LNCaP clone FGC (cell line): ENCODE measurements at regions not wholly inside any gene's neighbourhood (a gene's known extent, or its start where the extent isn't known, plus 50 kb on each side); places are given as distances from the start of the nearest gene placed in this dataset.

Experiments used
- DNase-seq: peaks from one replicate; pipeline ENCODE4 v3.0.0-alpha.2; 2011; ENCODE audit warnings: low read depth
- H3K4me3 ChIP-seq: 2 replicates; pipeline ENCODE4 v1.5.1; 2011; ENCODE audit warnings: mild to moderate bottlenecking, low read depth, low read length, control low read depth
- TF ChIP-seq, protein P1 (sequence below): IDR thresholded peaks from 2 replicates; pipeline ENCODE4 v1.5.1; 2012; ENCODE audit warnings: mild to moderate bottlenecking; ENCODE audit not compliant: control insufficient read depth, insufficient read depth; ENCODE audit errors: extremely low read depth

DNA sequence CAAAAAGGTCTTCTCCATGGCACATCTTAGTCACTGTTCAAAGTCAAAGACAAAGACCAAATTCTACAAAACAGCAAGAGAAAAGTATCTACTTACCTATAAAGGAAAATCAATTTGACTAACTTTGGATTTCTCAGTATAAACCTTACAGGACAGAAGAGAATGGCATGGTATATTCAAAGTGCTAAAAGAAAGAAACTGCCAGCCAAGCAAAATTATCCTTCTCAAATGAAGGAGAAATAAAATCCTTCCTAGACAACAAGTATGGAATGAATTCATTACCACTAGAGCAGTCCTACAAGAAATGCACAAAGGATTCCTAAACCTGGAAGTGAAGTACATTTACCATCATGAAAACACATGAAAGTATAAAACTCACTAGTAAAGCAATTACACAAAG lies 235.5 kb downstream of the STK31 start:
- TF ChIP-seq, protein P1, sequence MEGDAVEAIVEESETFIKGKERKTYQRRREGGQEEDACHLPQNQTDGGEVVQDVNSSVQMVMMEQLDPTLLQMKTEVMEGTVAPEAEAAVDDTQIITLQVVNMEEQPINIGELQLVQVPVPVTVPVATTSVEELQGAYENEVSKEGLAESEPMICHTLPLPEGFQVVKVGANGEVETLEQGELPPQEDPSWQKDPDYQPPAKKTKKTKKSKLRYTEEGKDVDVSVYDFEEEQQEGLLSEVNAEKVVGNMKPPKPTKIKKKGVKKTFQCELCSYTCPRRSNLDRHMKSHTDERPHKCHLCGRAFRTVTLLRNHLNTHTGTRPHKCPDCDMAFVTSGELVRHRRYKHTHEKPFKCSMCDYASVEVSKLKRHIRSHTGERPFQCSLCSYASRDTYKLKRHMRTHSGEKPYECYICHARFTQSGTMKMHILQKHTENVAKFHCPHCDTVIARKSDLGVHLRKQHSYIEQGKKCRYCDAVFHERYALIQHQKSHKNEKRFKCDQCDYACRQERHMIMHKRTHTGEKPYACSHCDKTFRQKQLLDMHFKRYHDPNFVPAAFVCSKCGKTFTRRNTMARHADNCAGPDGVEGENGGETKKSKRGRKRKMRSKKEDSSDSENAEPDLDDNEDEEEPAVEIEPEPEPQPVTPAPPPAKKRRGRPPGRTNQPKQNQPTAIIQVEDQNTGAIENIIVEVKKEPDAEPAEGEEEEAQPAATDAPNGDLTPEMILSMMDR: no peak
- no peak for DNase-seq
- H3K4me3 ChIP-seq: no peak overlapping the region

DNA sequence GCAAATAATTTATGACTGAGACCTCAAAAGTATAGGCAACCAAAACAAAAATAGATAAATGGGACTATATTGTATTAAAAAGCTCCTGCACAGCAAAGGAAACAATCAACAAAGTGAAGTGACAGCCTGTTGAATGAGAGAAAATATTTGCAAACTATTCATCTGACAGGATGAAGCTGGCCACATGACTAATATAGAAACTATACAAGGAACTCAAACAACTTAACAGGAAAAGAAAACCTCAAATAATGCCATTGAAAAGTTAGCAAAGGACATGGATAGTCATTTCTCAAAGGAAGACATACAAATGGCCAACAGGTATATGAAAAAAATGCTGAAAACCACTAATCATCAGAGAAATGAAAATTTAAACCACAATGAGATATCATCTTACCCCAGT lies 245.1 kb downstream of the STK31 start:
- no peak overlapping the region for H3K4me3 ChIP-seq
- TF ChIP-seq, protein P1: no peak
- DNase-seq: no peak

DNA sequence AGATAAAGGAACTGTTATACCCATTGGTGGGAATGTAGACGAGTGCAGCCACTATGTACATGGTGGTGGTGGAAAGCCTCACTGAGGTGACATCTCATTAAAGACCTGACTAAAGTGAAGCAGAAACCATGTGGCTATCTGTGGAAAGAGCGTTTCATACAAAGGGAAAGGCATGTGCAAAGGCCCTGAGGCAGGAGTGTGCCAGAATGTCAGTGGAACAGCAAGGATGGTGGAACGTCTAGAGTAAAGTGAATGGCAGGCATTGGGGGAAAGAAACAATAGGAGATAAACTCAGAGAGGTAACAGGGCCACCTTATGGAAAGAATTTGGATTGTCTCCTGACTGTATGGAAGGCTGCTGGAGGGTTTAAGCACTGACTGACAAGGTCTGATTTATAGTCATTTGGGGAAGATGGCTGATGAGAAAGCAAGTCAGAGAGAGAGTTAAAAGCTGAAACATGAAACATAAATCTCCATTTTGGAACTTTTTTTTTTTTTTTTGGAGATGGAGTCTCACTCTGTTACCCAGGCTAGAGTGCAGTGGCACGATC lies 245.7 kb downstream of the STK31 start:
- TF ChIP-seq, protein P1: no peak
- no peak for DNase-seq

DNA sequence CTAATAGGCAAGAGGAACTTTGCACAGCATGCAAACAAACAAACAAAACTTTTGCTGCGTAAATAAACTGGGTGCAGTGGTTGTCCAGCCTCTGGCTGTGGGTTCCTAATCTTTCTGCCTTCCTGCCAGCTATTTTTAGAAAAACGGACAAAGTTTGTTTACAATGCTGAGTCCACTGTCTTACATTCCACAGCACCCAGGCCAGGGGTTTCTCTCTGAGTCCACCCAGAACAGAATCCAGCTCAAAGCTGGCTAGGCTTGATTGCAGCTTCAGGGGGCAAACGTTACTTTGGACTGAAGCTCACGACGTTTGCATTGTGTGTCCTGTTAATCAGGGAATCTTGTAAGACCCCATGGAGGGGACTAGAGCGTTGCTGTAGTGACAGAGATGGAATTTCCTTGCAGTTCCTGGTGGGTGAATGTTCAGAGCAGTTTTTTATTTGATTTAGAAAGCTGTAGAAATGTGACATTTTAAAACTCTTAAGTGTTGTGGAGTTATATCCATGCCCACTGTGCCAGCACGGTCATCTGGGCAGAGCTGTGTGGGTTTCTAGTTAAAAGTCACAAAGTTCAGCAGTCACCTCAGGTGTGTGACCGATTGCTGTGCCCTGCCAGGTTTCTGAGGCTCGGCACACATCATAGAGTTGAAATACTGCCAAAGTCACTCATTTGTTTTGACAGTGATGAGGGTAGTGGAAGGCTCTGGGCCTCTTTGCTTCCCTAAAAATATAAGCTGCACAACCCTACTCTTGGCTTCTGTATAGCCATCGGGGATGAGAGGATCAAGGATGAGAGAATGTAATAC lies 247.0 kb downstream of the STK31 start:
- TF ChIP-seq, protein P1: no peak
- H3K4me3 ChIP-seq: no peak overlapping the region
- no peak for DNase-seq

More for the DNA sequence above, 245.7 kb downstream of the STK31 start:
- H3K4me3 ChIP-seq: no peak overlapping the region

DNA sequence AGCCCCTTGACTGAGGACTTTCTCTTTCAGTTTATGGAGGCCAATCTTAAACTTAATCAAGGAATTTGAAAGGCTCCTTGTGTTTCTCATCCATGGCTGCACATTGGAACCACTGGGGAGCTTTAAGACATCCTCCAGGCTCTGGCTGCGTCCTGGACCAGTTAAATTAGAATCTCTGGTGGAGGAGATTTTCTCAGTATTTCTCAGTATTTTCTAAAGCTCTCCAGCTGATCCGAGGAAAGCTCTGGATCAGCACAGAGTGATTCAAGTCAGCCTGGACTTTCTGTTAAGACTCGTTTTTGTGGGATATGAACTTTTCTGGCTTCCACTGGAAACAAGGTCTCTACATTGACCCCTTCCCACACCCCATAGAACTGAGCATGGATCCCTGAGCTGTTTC lies 249.8 kb downstream of the STK31 start:
- TF ChIP-seq, protein P1: no peak
- no peak for DNase-seq
- no peak overlapping the region for H3K4me3 ChIP-seq

DNA sequence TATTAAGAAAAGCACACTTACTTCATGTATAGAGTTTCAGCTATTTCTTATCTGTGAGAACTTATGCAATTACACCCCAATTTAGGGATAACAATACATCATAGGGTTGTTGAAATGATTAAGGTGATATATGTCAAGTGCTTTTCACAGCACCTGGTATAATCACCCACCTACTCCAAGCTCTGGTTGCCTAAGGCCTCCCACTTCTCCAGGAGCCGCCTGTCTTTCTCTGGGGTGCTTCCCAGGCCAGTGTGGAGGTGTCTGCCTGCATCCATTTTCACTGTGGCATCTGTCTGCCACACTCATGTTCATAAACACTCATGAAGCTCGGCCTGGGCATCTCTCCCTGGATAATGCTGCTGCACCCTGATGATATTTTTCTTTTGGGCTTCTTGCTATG lies 250.3 kb downstream of the STK31 start:
- no peak overlapping the region for H3K4me3 ChIP-seq
- DNase-seq: no peak
- TF ChIP-seq, protein P1: no peak
